IPS DF 4.7 (cell line): ENCODE measurements at regions not wholly inside any gene's neighbourhood (a gene's known extent, or its start where the extent isn't known, plus 50 kb on each side); places are given as distances from the start of the nearest gene placed in this dataset.
"Not testable (repeated sequence)": the region's sequence is repeated elsewhere in the genome, so short reads cannot be mapped to it uniquely, and the experiment has no call there.

Experiments used
- DNase-seq: peaks from one replicate; pipeline ENCODE4 v3.0.0-alpha.2; 2013; ENCODE audit warnings: low spot score; ENCODE audit errors: extremely low read depth

DNA sequence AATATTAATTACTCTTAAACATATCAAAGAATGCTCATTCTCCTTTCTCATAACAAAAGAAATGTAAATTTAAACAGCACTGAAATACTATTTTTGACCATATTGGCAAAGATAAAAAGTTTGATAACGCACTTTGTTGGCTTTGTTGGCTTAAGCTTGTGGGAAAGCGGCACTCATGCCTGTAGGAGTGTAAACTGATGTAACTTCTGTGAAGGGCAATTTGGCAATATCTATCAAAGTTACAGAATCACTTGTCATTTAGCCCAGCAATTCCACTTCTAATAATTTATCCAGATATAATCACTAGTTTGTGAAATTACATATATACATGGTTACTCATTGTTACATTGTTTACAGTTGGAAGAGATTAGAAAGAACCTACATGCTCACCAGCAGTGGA, 96.3 kb upstream of the FOXN2 start:
- DNase-seq: no peak

DNA sequence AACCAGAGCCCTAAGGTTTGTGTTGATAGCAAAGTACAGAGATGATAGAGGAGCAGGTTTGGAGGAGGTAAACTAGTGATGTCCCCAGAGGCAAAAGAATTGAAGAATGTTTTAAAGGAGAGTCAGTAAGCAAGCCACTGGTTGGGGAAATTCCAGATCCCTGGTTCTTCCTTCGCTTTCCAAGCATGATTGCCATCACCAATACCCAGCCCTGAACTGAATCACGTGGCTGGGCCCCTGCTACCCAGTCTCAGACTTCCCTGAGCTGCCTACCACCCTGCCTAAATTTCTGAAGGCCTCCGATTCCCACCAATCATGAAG, 95.3 kb upstream of the FOXN2 start:
- no peak for DNase-seq

DNA sequence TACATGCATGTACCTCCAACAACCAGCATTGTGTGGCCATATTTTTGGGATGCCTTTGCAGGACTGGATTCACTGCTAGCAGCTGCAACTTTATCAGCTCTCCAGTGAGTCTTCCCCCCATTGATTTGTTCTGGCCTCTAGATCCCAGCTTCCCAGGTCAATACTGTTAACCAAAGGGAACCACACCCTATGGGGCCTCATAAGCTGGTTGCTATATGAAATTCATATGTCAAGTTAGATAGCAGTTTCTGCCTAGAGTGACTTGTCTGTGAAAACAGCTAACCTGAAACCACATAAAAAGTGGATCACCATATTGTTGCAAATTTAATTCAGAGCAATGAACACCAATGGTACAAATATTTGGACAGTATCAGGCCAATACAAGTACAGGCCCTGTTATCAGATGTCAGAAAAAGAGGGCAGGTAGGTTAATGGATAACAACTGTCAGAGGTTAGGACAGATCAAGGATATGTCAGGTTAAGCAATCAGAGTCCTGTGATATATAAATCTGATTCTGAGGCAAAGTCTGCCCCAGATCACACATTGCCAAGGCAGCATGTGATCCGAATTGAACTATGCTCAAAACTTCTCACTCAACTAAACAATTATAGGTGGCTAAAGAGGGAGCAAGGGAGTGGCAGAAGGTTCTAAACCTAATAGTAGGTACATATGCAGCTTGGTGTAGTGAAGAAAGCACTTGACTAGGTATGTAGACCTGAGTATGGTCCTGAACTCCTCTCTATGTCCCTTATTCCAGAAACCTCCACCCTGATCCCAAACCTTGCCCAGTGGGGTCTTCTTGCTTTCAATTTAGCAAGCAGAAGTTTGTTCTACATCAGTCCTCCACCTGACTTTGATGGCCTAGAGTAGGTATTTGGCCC, 94.7 kb upstream of the FOXN2 start:
- DNase-seq: no peak

DNA sequence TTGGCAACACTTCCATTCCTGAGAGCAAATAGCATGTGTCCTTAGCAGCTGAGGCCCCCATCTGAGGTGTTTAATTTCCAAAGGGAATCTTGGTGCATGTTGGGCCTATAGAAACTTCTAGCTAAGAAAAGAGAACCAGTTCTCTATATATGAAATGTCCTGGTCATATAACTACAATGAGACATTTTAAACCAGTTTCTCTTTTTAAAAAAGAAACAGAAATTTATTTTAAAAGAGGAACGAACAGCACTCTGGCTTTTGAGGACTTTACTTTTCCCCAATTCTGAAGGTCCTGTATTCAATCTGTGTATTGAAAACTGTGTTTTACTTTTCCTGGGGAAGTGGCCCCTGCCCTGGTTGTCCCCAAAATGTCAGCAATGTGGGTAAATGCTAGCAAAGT, 94.0 kb upstream of the FOXN2 start:
- DNase-seq: no peak

DNA sequence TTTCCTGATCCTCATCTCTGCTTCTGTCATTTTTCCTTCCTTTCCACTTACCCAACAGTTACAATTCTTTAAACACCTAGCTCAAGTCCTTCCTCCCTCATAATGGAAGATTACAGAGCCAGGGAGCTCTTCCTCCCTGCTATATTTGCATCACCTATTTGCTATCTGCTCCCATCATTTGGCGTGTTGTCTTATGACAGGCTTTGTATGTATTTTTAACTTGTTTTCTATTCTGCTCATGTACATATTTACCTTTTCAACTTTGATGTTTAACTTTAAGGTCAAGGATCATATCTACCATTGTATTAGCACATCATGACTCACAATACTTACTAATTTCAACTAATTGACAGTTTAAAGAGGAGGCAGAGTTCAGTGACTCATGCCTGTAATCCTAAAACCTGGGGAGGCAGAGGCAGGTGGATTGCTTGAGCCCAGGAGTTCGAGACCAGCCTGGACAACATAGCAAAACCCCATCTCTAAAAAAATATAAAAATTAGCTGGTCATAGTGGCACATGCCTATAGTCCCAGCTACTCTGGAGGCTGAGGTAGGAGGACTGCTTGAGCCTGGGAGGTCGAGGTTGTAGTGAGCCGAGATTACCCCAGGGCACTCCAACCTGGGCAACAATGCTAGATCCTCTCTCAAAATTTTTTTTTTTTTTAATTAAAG, 92.5 kb upstream of the FOXN2 start:
- no peak for DNase-seq

DNA sequence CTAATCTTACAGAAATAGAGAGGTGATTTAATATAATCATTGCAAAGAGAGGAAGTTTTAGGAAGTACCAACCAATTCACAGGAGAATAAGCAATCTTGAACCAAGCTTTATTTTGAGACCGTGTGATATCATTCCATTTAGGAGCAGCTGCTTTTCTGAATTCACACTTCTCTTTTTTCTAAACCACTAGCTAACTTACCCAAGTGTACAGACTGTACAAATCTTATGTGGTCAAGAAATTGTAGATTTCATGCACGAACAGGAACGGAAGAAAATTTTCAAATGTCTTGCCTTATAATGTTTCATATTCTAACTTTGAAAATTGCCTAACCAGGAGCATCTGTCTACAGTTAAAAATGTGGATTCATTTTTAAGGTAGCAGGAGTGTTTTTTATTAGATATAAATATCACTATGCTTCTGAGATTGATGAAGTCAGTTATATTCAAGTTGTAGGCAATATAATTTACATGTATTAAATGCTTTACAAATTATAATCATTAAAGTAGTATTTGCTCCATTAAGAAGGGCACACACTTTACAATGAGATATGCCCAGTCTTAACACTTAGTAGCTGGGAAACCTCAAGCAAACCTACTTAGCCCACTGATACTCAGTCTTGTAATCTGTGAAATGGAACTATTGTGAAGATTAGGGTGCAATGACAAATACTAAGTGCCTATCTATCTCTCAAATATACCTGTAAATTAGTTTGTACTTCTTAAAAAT, 86.7 kb upstream of the FOXN2 start:
- no peak for DNase-seq

DNA sequence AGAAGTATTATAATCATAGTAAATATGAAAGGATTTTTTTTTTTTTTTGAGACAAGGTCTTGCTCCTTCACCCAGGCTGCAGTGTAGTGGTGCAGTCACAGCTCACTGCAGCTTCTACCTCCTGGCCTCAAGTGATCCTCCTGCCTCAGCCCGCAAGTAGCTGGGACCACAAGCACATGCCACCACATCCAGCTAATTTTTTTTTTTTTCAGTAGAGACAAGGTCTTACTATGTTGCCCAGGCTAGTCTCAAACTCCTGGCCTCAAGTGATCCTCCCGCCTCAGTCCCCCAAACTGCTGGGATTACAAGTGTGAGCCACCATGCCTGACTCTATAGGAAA, 86.2 kb upstream of the FOXN2 start:
- no peak for DNase-seq

DNA sequence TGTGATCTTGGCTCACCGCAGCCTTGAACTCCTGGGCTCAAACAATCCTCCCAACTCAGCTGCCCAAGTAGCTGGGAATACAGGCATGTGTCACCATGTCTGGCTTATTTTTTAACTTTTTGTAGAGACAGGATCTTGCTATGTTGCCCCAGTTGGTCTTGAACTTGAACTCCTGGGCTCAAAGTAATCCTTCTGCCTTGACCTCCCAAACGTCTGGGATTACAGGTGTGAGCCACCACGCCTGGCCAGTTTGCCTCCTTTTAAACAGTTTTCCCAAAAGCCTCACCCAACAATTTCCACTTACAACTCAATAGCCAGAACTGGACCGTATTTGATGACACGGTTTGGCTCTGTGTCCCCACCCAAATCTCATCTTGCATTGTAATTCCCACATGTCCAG, 85.4 kb upstream of the FOXN2 start:
- no peak for DNase-seq

DNA sequence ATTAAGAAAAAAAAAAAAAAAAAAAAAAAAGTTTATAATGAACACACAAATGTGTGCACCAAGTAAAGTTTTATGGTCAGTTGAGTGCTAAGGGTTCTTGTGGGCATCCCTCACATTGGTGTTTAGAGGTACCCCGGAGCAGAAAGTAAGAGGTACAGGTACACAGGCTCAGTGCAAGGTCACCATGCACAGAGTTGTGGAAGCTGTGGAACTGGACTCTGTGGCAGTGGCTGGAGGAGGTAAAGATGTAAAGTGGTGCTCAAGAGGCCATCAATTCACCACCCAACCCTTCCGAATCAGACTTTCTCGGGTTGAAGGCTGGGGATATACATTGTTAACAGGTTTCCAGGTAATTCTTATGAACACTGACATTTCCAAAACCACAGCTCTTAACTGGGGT, 83.6 kb upstream of the FOXN2 start:
- no peak for DNase-seq

DNA sequence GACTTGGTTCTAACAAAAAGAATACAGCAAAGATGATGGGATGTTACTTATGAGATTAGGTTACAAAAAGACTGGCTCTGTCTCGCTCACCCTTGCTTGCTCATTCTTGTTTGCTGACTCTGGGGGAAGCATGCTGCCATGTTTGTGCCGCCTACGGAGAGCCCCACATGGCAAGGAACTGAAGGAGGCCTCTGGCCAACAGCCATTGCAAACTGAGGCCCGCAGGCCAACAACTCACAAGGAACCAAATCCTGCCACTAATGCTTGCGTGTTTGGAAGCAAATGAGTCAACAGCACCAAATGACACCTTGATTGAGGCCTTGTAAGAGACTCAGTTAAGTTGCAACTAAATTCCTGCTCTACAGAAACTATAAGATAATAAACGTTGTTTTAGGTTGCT, 82.1 kb upstream of the FOXN2 start:
- no peak for DNase-seq

DNA sequence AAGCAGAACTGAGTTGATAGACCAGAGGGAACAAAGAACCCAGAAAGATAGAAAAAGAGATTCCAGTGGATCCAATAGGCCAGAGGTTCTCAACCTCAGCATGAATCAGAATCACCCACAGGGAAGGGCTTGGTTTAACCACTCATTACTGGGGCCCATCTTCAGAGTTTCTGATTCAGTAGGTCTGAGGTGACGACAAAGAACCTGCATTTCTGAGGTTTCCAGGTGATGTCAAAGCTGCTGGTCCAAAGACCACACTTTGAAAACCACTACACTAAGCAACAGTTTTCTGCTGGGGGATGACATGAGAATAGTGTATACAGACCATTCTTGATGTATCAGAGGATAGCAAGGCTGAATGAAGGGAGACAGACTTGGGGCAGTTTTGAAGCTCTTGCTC, 81.5 kb upstream of the FOXN2 start:
- no peak for DNase-seq

DNA sequence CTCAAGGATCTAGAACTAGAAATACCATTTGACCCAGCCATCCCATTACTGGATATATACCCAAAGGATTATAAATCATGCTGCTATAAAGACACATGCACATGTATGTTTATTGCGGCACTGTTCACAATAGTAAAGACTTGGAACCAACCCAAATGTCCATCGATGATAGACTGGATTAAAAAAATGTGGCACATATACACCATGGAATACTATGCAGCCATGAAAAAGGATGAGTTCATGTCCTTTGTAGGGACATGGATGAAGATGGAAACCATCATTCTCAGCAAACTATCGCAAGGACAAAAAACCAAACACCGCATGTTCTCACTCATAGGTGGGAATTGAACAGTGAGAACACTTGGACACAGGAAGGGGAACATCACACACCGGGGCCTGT, 80.7 kb upstream of the FOXN2 start:
- DNase-seq: not testable (repeated sequence)

DNA sequence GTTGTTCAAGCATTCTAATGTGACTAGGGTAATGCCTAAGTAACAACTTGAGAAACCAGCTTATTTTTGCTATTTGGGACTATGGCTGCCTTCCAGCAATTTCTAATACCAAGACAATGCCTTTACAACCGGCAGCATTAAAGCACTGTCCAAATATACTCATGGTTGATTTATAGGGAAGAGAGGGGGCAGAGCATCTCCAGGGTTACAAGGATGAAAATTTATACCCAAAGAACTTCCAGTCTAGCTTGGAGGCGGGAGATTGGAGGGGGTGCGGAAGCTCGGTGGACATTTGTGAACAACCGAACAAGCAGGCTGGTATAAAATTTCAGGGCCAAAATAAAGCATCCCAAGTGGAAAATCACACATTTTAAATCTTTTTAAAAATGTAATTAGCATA, 79.4 kb upstream of the FOXN2 start:
- DNase-seq: no peak

DNA sequence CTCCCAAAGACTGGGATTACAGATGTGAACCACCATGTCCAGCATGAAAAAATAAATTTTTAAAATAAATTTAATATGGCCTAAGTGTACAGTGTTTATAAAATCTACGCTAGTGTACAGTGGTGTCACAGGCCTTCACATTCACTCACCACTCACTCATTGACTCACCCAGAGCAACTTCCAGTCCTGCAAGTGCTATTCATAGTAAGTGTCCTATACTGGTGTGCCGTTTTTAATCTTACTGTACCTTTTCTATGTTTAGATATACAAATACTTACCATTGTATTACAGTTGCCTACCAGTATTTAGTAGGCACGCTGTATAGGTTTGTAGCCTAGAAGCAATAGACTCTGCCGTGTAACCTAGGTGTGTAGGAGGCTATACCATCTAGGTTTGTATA, 76.1 kb upstream of the FOXN2 start:
- DNase-seq: no peak

DNA sequence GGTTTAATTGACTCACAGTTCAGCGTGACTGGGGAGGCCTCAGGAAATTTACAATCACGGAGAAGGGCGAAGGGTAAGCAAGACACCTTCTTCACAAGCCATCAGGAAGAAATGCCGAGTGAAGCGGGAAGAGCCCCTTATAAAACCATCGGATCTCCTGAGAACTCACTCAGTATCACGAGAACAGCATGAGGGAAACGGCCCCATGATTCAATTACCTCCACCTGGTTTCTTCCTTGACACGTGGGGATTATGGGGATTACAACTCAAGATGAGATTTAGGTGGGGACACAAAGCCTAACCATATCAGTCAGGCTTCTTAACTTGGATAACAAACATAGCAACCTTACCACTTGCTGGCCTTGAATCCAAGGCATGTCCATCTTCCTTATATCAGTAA, 73.6 kb upstream of the FOXN2 start:
- DNase-seq: no peak

DNA sequence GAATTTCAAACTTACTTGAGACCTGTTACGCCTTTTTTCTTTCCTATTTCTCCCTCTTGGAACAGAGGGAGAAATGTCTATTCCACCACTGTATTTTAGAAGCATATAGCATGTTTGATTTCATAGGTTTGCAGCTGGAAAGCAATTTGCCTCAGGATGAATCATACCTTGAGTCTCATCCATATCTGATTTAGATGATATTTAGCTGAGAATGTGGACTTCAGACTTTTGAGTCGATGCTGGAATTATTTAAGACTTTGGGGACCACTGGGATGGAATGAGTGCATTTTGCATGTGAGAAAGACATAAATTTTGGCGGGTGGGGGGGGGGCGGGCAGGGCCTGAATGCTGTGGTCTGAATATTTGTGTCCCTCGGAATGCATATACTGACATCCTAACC, 67.3 kb upstream of the FOXN2 start:
- DNase-seq: no peak

DNA sequence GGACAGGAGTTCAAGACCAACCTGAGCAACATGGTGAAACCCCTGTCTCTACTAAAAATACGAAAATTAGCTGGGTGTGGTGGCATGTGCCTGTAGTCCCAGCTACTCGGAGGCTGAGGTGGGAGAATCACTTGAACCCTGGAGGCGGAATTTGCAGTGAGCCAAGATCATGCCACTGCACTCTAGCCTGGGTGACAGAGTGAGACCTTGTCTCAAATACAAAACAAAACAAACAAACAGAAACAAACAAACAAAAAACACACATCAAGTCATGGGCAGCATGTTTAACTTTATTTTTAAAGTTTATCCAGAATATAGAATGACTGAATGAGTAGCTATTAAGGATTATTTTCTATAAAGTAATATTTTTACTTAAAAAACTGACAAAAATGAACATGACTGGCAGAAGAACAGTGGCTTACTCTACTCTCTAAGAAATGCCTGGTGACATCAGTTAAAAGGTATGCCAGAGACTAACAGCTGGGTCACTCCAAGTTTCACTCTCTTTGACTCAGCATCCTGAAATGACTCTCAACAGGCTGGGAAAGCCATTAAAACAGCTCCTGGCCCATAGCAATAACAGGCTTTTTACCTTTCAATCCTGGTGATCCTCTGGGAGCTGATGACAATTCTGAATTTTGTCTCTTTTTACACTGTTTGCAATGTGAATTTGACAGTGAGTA, 66.1 kb upstream of the FOXN2 start:
- peak; percentile 9 for DNase-seq

DNA sequence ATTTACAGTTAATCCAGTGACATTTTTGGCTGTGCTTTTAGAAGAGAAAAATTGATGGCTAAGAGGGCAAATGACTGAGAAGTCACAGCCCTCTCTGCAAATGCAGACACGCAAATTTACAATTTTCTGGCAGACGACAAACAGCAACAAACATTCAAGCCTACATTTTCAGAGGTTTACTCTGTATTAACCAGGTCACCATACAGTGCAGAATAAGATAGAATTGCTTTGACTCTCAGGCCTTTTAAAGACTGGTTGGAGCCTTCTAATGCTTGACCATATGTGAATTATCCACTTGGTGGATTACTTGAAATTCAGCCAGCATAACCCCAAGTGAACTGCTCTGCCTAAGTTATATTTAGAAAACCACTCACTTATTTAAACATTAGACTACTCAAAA, 65.5 kb upstream of the FOXN2 start:
- DNase-seq: no peak

DNA sequence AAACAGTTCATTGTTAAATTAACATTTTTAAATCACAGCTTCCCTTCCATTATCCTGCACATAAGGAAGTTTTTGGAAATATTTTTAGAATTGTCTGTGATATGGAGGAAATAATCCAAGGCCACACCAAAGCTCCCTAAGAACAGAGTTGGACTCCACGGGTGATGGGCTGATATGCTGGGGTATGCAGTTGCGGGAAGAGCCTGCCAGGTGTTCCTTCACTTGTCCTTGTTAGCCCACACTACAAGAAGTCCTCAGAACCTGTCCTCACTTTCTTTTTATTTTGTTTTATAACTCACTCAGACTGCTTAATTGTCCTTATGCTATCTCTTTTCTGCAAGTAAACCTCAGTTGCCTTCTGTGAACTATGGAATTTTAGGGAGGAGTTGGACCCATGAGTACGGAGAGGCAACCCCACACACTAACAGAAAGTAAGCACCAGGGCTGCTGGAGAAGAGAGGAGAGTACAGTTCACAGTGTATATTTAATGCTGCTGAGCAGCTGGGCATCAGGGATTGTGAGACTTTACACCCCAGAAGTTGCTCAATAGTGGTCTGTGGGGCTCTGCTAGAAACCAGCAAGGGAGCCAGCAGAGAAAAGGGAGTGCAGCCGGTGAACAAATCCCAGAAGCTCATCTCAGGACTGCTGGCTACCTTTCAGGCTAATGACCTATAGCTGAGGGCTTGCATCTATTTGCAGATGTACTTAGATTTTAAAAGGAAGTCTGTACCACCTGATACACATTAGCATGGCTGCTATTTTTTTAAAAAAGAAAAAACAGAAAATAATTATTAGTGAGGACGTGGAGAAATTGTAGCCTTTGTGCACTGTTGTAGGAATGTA, 64.6 kb upstream of the FOXN2 start:
- no peak for DNase-seq

DNA sequence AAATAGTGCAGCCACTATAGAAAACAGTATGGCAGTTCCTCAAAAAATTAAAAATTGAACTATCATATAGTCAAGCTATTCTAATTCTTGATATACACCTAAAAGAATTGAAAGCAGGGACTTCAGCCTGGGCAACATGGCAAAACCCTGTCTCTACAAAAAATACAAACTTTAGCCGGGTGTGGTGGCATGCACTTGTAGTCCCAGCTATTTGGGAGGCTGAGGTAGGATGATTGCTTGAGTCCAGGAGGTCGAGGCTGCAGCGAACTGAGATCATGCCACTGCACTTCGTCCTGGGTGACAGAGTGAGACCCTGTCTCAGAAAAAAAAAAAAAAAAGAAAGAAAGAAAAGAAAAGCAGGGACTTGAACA, 64.0 kb upstream of the FOXN2 start:
- no peak for DNase-seq

DNA sequence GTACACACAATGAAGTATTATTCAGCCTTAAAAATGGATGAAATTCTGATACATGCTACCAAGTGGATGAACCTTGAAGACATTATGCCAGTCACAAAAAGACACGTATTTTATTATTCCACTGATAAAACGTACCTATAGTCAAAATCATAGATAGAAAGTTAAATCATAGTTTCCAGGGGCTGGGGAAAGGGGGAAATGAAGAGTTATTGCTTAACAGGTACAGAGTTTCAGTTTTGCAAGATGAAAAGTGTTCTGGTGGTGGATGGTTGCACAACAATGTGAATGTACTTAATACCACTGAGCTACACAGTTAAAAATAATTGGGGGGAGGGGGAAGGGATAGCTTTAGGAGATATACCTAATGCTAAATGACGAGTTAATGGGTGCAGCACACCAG, 63.5 kb upstream of the FOXN2 start:
- DNase-seq: no peak
